MM.1S (cell line): ENCODE measurements at regions not wholly inside any gene's neighbourhood (a gene's known extent, or its start where the extent isn't known, plus 50 kb on each side); places are given as distances from the start of the nearest gene placed in this dataset.

ENCODE experiments used
- DNase-seq: peaks from one replicate; pipeline ENCODE4 v3.0.0-alpha.2; 2015
- H2AFZ ChIP-seq: fragments of 300-600 bp; sonication (generic); 2 replicates; pipeline ENCODE4 v1.6.0; 2016; ENCODE audit warnings: antibody characterized with exemption, low read length
- H3F3A ChIP-seq: fragments of 300-600 bp; sonication (generic); 2 replicates; pipeline ENCODE4 v1.6.1; 2016; ENCODE audit warnings: mild to moderate bottlenecking, antibody characterized with exemption, low read length, moderate library complexity, mixed read lengths; ENCODE audit not compliant: insufficient read depth
- H3K27ac ChIP-seq: fragments of 300-600 bp; sonication (generic); 2 replicates; pipeline ENCODE4 v1.5.1; 2016; ENCODE audit warnings: mild to moderate bottlenecking, low read length
- H3K27me3 ChIP-seq: fragments of 300-600 bp; sonication (generic); replicated peaks from 2 replicates; pipeline ENCODE4 v1.6.0; 2016; ENCODE audit warnings: low read length; ENCODE audit not compliant: insufficient read depth
- H3K36me3 ChIP-seq: fragments of 300-600 bp; sonication (generic); replicated peaks from 2 replicates; pipeline ENCODE4 v1.6.1; 2016; ENCODE audit warnings: mild to moderate bottlenecking, low read length, mixed read lengths; ENCODE audit not compliant: insufficient read depth
- H3K4me1 ChIP-seq: fragments of 300-600 bp; sonication (generic); 2 replicates; pipeline ENCODE4 v1.6.1; 2016; ENCODE audit warnings: low read length, mixed read lengths
- H3K4me2 ChIP-seq: fragments of 300-600 bp; sonication (generic); 2 replicates; pipeline ENCODE4 v1.6.0; 2016; ENCODE audit warnings: low read depth, low read length
- H3K4me3 ChIP-seq: fragments of 300-600 bp; sonication (generic); 2 replicates; pipeline ENCODE4 v1.5.1; 2016; ENCODE audit warnings: low read length, mixed read lengths
- H3K79me2 ChIP-seq: fragments of 300-600 bp; sonication (generic); 2 replicates; pipeline ENCODE4 v1.6.1; 2016; ENCODE audit warnings: mixed run types, low read length, mixed read lengths
- H3K9ac ChIP-seq: fragments of 300-600 bp; sonication (generic); 2 replicates; pipeline ENCODE4 v1.6.1; 2016; ENCODE audit warnings: low read length, mixed read lengths
- H3K9me2 ChIP-seq: fragments of 300-600 bp; sonication (generic); replicated peaks from 2 replicates; pipeline ENCODE4 v1.6.1; 2016; ENCODE audit warnings: mild to moderate bottlenecking, low read length, mixed read lengths; ENCODE audit not compliant: insufficient read depth
- H3K9me3 ChIP-seq: fragments of 300-600 bp; sonication (generic); replicated peaks from 2 replicates; pipeline ENCODE4 v1.6.1; 2016; ENCODE audit warnings: mild to moderate bottlenecking, low read length, mixed read lengths; ENCODE audit not compliant: insufficient read depth
- H4K20me1 ChIP-seq: fragments of 300-600 bp; sonication (generic); 2 replicates; pipeline ENCODE4 v1.6.1; 2016; ENCODE audit warnings: mild to moderate bottlenecking, low read length, moderate library complexity, mixed read lengths; ENCODE audit not compliant: insufficient read depth
- CTCF ChIP-seq: fragments of 300-600 bp; sonication (generic); IDR thresholded peaks from 2 replicates; pipeline ENCODE4 v1.5.1; 2016; ENCODE audit warnings: antibody characterized with exemption, low read length, mixed read lengths
- EZH2 ChIP-seq: fragments of 300-600 bp; sonication (generic); optimal IDR thresholded peaks from 2 replicates; pipeline ENCODE3; 2017; ENCODE audit warnings: low read depth, mild to moderate bottlenecking, antibody characterized with exemption, low read length, mixed read lengths
- EZH2phosphoT487 ChIP-seq: fragments of 300-600 bp; sonication (generic); IDR thresholded peaks from 2 replicates; pipeline ENCODE4 v1.6.1; 2018; ENCODE audit warnings: antibody characterized with exemption, low read length

- H3K27me3 ChIP-seq, result no peaks in the 10 kb centered on the region
- H3F3A ChIP-seq, result no peaks in the 10 kb centered on the region
- H3K27ac ChIP-seq, result no peak overlapping the region
- no peak overlapping the region for H3K4me3 ChIP-seq
- H2AFZ ChIP-seq, result no peak overlapping the region
- no peak overlapping the region for H3K9ac ChIP-seq
- no peaks in the 10 kb centered on the region for H3K9me2 ChIP-seq
- no peak for DNase-seq
- no peaks in the 10 kb centered on the region for H3K79me2 ChIP-seq
- no peaks in the 10 kb centered on the region for H3K36me3 ChIP-seq
- no peaks in the 10 kb centered on the region for H3K9me3 ChIP-seq
- no peak overlapping the region for H3K4me2 ChIP-seq
- no peaks in the 10 kb centered on the region for H4K20me1 ChIP-seq
- H3K4me1 ChIP-seq, result no peaks in the 10 kb centered on the region
- TF ChIP-seq EZH2, result no peak
- no peak for TF ChIP-seq EZH2phosphoT487
- no peak for TF ChIP-seq CTCF
Observed at GRCh38 chrX:14386981-14387380, 142.4 kb upstream of the GLRA2 start.

GRCh38 chrX:14380044-14380443, 149.3 kb upstream of the GLRA2 start:
- no peaks in the 10 kb centered on the region for H3F3A ChIP-seq

DNA sequence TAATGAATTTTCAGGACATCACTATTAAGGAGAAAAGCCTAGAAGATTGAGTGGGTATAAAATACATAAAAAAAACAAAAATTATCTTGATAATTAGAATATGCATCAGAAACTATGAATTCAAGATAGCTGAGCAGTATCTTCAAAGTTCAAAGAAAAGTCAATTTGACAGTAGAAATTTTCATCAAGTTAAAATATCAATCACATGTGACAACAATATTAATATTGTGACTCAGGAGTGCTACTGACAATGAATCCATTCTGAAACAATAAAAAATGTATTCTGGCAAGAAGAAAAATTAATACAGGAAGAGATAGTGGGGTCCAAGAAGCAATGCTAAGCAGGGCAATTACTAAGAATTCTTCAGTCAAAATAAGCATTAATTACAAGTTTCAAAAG, 151.9 kb upstream of the GLRA2 start:
- Histone ChIP-seq H3K27me3 (no peaks in the 10 kb centered on the region), H2AFZ (no peak overlapping the region), H3K36me3 (no peaks in the 10 kb centered on the region), H3F3A (no peaks in the 10 kb centered on the region), H3K9me3 (no peaks in the 10 kb centered on the region), H3K27ac (no peak overlapping the region), H3K4me3 (no peak overlapping the region), H3K4me2 (no peak overlapping the region), H3K79me2 (no peaks in the 10 kb centered on the region), H3K9me2 (no peaks in the 10 kb centered on the region), H3K9ac (no peak overlapping the region), H3K4me1 (no peaks in the 10 kb centered on the region), H4K20me1 (no peaks in the 10 kb centered on the region)
- no peak for DNase-seq
- no peak for TF ChIP-seq EZH2
- no peak for TF ChIP-seq CTCF
- TF ChIP-seq EZH2phosphoT487, result no peak

More at GRCh38 chrX:14380044-14380443, 149.3 kb upstream of the GLRA2 start:
- no peaks in the 10 kb centered on the region for H3K36me3 ChIP-seq
- H3K27me3 ChIP-seq, result no peaks in the 10 kb centered on the region
- TF ChIP-seq CTCF (no peak), EZH2 (no peak), EZH2phosphoT487 (no peak)
- no peak overlapping the region for H3K4me3 ChIP-seq
- H3K4me2 ChIP-seq, result no peak overlapping the region
- no peak overlapping the region for H2AFZ ChIP-seq
- H3K4me1 ChIP-seq, result no peaks in the 10 kb centered on the region
- DNase-seq, result no peak
- H3K9me3 ChIP-seq, result no peaks in the 10 kb centered on the region
- no peaks in the 10 kb centered on the region for H4K20me1 ChIP-seq
- no peak overlapping the region for H3K27ac ChIP-seq
- H3K9ac ChIP-seq, result no peak overlapping the region
- H3K9me2 ChIP-seq, result no peaks in the 10 kb centered on the region
- no peaks in the 10 kb centered on the region for H3K79me2 ChIP-seq

- Histone ChIP-seq H3K9me2 (no peaks in the 10 kb centered on the region), H2AFZ (no peak overlapping the region), H3K36me3 (no peaks in the 10 kb centered on the region), H3K27ac (no peak overlapping the region), H3K4me1 (no peaks in the 10 kb centered on the region), H3K9ac (no peak overlapping the region), H3K27me3 (no peaks in the 10 kb centered on the region), H4K20me1 (no peaks in the 10 kb centered on the region), H3F3A (no peaks in the 10 kb centered on the region), H3K79me2 (no peaks in the 10 kb centered on the region), H3K4me3 (no peak overlapping the region), H3K9me3 (no peaks in the 10 kb centered on the region), H3K4me2 (no peak overlapping the region)
- TF ChIP-seq EZH2 (no peak), CTCF (no peak), EZH2phosphoT487 (no peak)
- DNase-seq, result no peak
Observed at GRCh38 chrX:14363728-14364127, 165.6 kb upstream of the GLRA2 start.
